GM12865 (cell line): ENCODE measurements at regions not wholly inside any gene's neighbourhood (a gene's known extent, or its start where the extent isn't known, plus 50 kb on each side); places are given as distances from the start of the nearest gene placed in this dataset.

Source experiments
- DNase-seq: peaks from one replicate; pipeline ENCODE4 v3.0.0; 2010; ENCODE audit warnings: low read depth
- H3K4me3 ChIP-seq: 2 replicates; pipeline ENCODE4 v1.5.1; 2011; ENCODE audit warnings: mild to moderate bottlenecking, low read depth, low read length, control low read depth
- CTCF ChIP-seq: IDR thresholded peaks from 2 replicates; pipeline ENCODE4 v1.5.1; 2011; ENCODE audit warnings: low read length, control low read depth, low read depth, inconsistent platforms; ENCODE audit not compliant: insufficient read depth; ENCODE audit errors: missing control alignments

GRCh38 chr4:67365661-67366245, 179.6 kb downstream of the CENPC start:
- H3K4me3 ChIP-seq: no peak overlapping the region
- DNase-seq: no peak
- TF ChIP-seq CTCF: no peak

DNA sequence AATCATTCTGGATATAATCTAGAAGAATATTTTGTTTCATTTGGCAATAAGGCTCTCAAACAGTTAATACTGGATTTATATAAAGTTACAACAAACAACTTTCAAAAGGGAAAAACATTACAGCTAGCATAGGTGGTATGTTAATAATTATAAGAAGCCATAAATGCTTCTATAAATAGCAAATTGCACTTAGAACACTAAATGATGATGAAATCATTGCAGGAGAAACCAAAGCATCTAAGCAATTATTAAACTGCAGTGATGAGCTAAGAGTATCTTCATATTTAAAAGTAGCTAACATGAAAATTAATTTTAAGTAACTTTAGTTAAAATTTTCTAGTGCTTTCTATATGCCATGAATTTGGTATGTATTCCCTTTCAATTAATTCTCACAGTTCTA, 189.5 kb downstream of the CENPC start:
- DNase-seq: no peak
- no peak for TF ChIP-seq CTCF
- no peak overlapping the region for H3K4me3 ChIP-seq

DNA sequence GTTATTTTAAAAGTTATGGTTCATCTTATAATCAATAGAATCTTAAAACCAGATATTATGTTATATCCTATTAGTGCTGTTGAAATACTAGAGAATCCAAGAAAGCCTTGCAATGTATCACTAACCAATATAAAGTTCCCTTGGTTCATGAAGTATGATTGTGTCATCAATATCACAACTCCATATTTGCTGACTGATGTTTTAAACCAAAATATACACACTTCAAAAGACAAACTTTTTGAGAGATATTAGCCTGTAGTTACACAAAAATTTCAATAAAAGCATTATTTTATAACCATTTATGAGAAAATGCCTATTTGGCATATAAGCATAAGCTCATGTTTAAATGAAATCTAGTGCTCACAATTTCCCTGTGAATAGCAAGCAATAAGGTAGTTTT, 198.6 kb downstream of the CENPC start:
- no peak for DNase-seq
- H3K4me3 ChIP-seq: no peak overlapping the region
- TF ChIP-seq CTCF: no peak

- no peak for TF ChIP-seq CTCF
- H3K4me3 ChIP-seq: no peak overlapping the region
- no peak for DNase-seq
Observed at GRCh38 chr4:67344594-67345380, 200.5 kb downstream of the CENPC start.

DNA sequence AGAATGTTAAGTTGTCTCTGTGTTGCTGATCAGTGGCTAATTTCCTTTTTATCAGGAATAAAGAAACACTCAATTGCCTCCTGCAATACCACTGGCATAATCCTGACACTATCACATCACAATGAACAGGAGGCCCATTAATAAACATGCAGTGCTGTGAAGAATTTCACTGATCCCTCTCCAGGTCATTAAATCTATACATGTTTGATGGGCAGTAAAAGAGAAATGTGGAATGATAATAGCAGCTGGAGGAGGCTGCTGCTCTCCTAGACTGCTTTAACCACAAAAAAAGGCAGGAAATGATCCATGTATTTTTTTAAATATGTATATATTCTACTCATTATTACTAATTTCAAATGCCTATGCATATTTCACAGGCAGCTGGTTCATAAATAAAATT, 202.1 kb downstream of the CENPC start:
- no peak for TF ChIP-seq CTCF
- no peak for DNase-seq
- H3K4me3 ChIP-seq: no peak overlapping the region

DNA sequence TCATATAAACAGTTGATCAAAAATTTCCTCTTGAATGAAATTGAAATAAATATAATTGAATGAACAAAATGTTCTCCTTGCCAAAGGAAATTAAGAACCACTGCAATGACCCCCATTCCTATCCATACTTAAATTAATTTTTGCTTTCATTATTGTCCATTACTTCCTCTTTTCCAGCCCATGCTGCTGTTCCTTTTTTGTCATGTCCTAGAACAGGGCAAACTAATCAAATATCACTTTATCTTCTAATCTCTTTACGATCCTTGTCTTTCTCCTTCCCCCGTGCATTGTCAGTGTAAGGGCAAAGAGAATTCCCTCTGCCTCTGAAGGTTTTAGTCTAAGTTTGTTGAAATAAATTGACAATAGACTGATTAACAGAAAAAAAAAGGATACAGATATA, 203.0 kb downstream of the CENPC start:
- H3K4me3 ChIP-seq: no peak overlapping the region
- no peak for TF ChIP-seq CTCF
- no peak for DNase-seq

- no peak overlapping the region for H3K4me3 ChIP-seq
- DNase-seq: no peak
Observed at GRCh38 chr4:67333664-67334063, 211.6 kb downstream of the CENPC start.

More at GRCh38 chr4:67333664-67334063, 211.6 kb downstream of the CENPC start:
- TF ChIP-seq CTCF: no peak
